Testis (tissue), 2 donors: ENCODE measurements at regions not wholly inside any gene's neighbourhood (a gene's known extent, or its start where the extent isn't known, plus 50 kb on each side); places are given as distances from the start of the nearest gene placed in this dataset.

Experiments
- POLR2A ChIP-seq: fragments of 450-650 bp; IDR thresholded peaks from one replicate; pipeline ENCODE4 v1.6.1; 2017; ENCODE audit warnings: antibody characterized with exemption, mild to moderate bottlenecking, moderate library complexity
- TF ChIP-seq, protein P1 (sequence below), 3 experiments: fragments of 450-650 bp in 2 of 3; fragments of 200-600 bp in 1 of 3; sonication (generic) in 1 of 3; IDR thresholded peaks; one replicate each; pipeline ENCODE4 v1.5.1; 2016 to 2019; ENCODE audit warnings: antibody characterized with exemption in 3 of 3, mild to moderate bottlenecking in 2 of 3, moderate library complexity in 1 of 3

DNA sequence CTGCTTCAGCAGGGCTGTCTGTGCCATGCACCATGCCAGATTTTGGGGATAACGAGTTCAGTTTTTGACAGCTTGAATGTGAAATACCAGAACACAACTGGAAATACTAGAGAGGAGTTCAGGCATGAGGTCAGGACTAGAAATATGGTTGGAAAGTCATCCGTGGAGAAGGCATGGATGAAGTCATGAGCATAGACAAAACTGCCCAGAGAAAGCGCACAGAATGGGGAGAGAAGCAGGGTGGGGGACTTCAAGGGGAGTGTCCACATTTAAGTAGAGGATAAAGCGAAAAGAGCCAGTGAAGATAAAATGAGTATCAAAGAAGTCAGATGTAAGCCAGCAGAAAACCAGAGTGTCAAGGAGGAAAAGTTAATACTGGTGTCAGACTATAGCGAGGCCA, 653.4 kb upstream of the ARID1B start:
- TF ChIP-seq, protein P1, sequence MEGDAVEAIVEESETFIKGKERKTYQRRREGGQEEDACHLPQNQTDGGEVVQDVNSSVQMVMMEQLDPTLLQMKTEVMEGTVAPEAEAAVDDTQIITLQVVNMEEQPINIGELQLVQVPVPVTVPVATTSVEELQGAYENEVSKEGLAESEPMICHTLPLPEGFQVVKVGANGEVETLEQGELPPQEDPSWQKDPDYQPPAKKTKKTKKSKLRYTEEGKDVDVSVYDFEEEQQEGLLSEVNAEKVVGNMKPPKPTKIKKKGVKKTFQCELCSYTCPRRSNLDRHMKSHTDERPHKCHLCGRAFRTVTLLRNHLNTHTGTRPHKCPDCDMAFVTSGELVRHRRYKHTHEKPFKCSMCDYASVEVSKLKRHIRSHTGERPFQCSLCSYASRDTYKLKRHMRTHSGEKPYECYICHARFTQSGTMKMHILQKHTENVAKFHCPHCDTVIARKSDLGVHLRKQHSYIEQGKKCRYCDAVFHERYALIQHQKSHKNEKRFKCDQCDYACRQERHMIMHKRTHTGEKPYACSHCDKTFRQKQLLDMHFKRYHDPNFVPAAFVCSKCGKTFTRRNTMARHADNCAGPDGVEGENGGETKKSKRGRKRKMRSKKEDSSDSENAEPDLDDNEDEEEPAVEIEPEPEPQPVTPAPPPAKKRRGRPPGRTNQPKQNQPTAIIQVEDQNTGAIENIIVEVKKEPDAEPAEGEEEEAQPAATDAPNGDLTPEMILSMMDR (IDR thresholded peaks at IDR 0.05) = no peak
- no peak for TF ChIP-seq POLR2A
